Islet precursor cell (in vitro differentiated cells): ENCODE measurements at regions not wholly inside any gene's neighbourhood (a gene's known extent, or its start where the extent isn't known, plus 50 kb on each side); places are given as distances from the start of the nearest gene placed in this dataset.
"Not testable (repeated sequence)": the region's sequence is repeated elsewhere in the genome, so short reads cannot be mapped to it uniquely, and the experiment has no call there.

Experiments
- DNase-seq: peaks from one replicate; pipeline ENCODE4 v3.0.0-alpha.2; 2018

- no peak for DNase-seq
These were observed 117.9 kb downstream of the CXCL12 start for GRCh38 chr10:44267007-44267406.

GRCh38 chr10:44264244-44264643 lies 120.7 kb downstream of the CXCL12 start:
- no peak for DNase-seq

GRCh38 chr10:44263771-44264170 lies 121.1 kb downstream of the CXCL12 start:
- no peak for DNase-seq

- no peak for DNase-seq
These were observed 122.2 kb downstream of the CXCL12 start for GRCh38 chr10:44262551-44263251.

GRCh38 chr10:44261710-44262455 lies 123.0 kb downstream of the CXCL12 start:
- no peak for DNase-seq

GRCh38 chr10:44261296-44261695 lies 123.6 kb downstream of the CXCL12 start:
- DNase-seq = peak; percentile 72

- DNase-seq = no peak
These were observed 124.5 kb downstream of the CXCL12 start for GRCh38 chr10:44260286-44260928.

GRCh38 chr10:44259090-44259874 lies 125.6 kb downstream of the CXCL12 start:
- DNase-seq = peak; percentile 72

GRCh38 chr10:44258460-44259089 lies 126.3 kb downstream of the CXCL12 start:
- DNase-seq = no peak

- DNase-seq = no peak
These were observed 126.9 kb downstream of the CXCL12 start for GRCh38 chr10:44258019-44258418.

GRCh38 chr10:44253769-44254462 lies 131.0 kb downstream of the CXCL12 start:
- DNase-seq = no peak

GRCh38 chr10:44252631-44253030 lies 132.3 kb downstream of the CXCL12 start:
- not testable (repeated sequence) for DNase-seq

- not testable (repeated sequence) for DNase-seq
These were observed 135.0 kb downstream of the CXCL12 start for GRCh38 chr10:44249933-44250332.

GRCh38 chr10:44249490-44249889 lies 135.4 kb downstream of the CXCL12 start:
- no peak for DNase-seq

- DNase-seq = not testable (repeated sequence)
These were observed 138.2 kb downstream of the CXCL12 start for GRCh38 chr10:44246700-44247099.

GRCh38 chr10:44246287-44246686 lies 138.6 kb downstream of the CXCL12 start:
- DNase-seq = not testable (repeated sequence)

GRCh38 chr10:44245601-44245938 lies 139.3 kb downstream of the CXCL12 start:
- no peak for DNase-seq

GRCh38 chr10:44244745-44245600 lies 139.9 kb downstream of the CXCL12 start:
- DNase-seq = no peak

- DNase-seq = no peak
These were observed 140.9 kb downstream of the CXCL12 start for GRCh38 chr10:44243851-44244510.

- DNase-seq = no peak
These were observed 142.1 kb downstream of the CXCL12 start for GRCh38 chr10:44242826-44243225.
